ENCODE measurements at regions not wholly inside any gene's neighbourhood (a gene's known extent, or its start where the extent isn't known, plus 50 kb on each side); places are given as distances from the start of the nearest gene placed in this dataset.
"Not testable (repeated sequence)": the region's sequence is repeated elsewhere in the genome, so short reads cannot be mapped to it uniquely, and the experiment has no call there.

- DNase-seq (ENCODE audit: low read depth): no peak
- TF ChIP-seq MYC (IDR thresholded peaks at IDR 0.05; ENCODE audit: low read depth, low read length) (no peak), MAX (IDR thresholded peaks at IDR 0.05; ENCODE audit: low read depth, low read length) (no peak), CTCF (IDR thresholded peaks at IDR 0.05; ENCODE audit: low read depth, low read length) (no peak), POLR2A (IDR thresholded peaks at IDR 0.05; ENCODE audit: extremely low read depth, insufficient read length) (no peak)
- H3K4me3 ChIP-seq (ENCODE audit: low read depth, low read length): no peak overlapping the region
Observed at GRCh38 chr16:5917436-5918195, 820.0 kb upstream of the EEF2KMT start.

GRCh38 chr16:5916711-5917191, 819.2 kb upstream of the EEF2KMT start:
- no peak overlapping the region for H3K4me3 ChIP-seq (ENCODE audit: low read depth, low read length)
- TF ChIP-seq POLR2A (IDR thresholded peaks at IDR 0.05; ENCODE audit: extremely low read depth, insufficient read length) (no peak), MAX (IDR thresholded peaks at IDR 0.05; ENCODE audit: low read depth, low read length) (no peak), MYC (IDR thresholded peaks at IDR 0.05; ENCODE audit: low read depth, low read length) (no peak), CTCF (IDR thresholded peaks at IDR 0.05; ENCODE audit: low read depth, low read length) (no peak)
- no peak for DNase-seq (ENCODE audit: low read depth)

GRCh38 chr16:5911241-5911640, 813.6 kb upstream of the EEF2KMT start:
- no peak for TF ChIP-seq CTCF (IDR thresholded peaks at IDR 0.05; ENCODE audit: low read depth, low read length)
- TF ChIP-seq MAX (IDR thresholded peaks at IDR 0.05; ENCODE audit: low read depth, low read length): no peak
- no peak for TF ChIP-seq POLR2A (IDR thresholded peaks at IDR 0.05; ENCODE audit: extremely low read depth, insufficient read length)
- TF ChIP-seq MYC (IDR thresholded peaks at IDR 0.05; ENCODE audit: low read depth, low read length): no peak
- DNase-seq (ENCODE audit: low read depth): no peak
- no peak overlapping the region for H3K4me3 ChIP-seq (ENCODE audit: low read depth, low read length)

GRCh38 chr16:5909556-5909955, 812.0 kb upstream of the EEF2KMT start:
- not testable (repeated sequence) for H3K4me3 ChIP-seq (ENCODE audit: low read depth, low read length)

GRCh38 chr16:5907544-5907943, 809.9 kb upstream of the EEF2KMT start:
- H3K4me3 ChIP-seq (ENCODE audit: low read depth, low read length): no peak overlapping the region
- DNase-seq (ENCODE audit: low read depth): no peak
- no peak for TF ChIP-seq MAX (IDR thresholded peaks at IDR 0.05; ENCODE audit: low read depth, low read length)
- TF ChIP-seq CTCF (IDR thresholded peaks at IDR 0.05; ENCODE audit: low read depth, low read length): no peak
- TF ChIP-seq MYC (IDR thresholded peaks at IDR 0.05; ENCODE audit: low read depth, low read length): no peak

More at GRCh38 chr16:5909556-5909955, 812.0 kb upstream of the EEF2KMT start:
- DNase-seq (ENCODE audit: low read depth): not testable (repeated sequence)

- no peak overlapping the region for H3K4me3 ChIP-seq (ENCODE audit: low read depth, low read length)
- no peak for DNase-seq (ENCODE audit: low read depth)
- no peak for TF ChIP-seq POLR2A (IDR thresholded peaks at IDR 0.05; ENCODE audit: extremely low read depth, insufficient read length)
- no peak for TF ChIP-seq MAX (IDR thresholded peaks at IDR 0.05; ENCODE audit: low read depth, low read length)
- TF ChIP-seq MYC (IDR thresholded peaks at IDR 0.05; ENCODE audit: low read depth, low read length): no peak
- no peak for TF ChIP-seq CTCF (IDR thresholded peaks at IDR 0.05; ENCODE audit: low read depth, low read length)
Observed at GRCh38 chr16:5906351-5906750, 808.8 kb upstream of the EEF2KMT start.
